LNCAP (cell line): ENCODE measurements at regions not wholly inside any gene's neighbourhood (a gene's known extent, or its start where the extent isn't known, plus 50 kb on each side); places are given as distances from the start of the nearest gene placed in this dataset.

Experiments used
- TF ChIP-seq, protein P1 (sequence below): fragments of 450-650 bp; IDR thresholded peaks from 2 replicates; pipeline ENCODE4 v1.5.1; 2017; ENCODE audit warnings: mild to moderate bottlenecking

DNA sequence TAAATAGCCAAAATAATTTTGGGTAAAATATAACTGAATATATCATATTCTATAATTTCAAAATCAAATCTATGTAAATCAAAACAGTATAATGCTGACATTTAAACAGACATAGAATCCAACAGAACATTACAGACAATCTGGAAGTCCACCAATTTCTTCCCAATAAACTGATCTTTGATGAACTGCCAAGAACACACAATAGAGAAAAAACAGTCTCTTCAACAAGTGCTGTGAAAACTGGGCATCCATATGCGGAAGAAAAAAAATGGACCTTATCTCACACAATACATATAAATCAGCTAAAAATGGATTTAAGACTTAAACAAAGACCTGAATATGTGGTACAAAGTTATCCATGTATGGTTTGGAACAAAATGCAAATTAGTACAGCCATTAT is 1022.7 kb downstream of the TMEM121 start:
- TF ChIP-seq, protein P1, sequence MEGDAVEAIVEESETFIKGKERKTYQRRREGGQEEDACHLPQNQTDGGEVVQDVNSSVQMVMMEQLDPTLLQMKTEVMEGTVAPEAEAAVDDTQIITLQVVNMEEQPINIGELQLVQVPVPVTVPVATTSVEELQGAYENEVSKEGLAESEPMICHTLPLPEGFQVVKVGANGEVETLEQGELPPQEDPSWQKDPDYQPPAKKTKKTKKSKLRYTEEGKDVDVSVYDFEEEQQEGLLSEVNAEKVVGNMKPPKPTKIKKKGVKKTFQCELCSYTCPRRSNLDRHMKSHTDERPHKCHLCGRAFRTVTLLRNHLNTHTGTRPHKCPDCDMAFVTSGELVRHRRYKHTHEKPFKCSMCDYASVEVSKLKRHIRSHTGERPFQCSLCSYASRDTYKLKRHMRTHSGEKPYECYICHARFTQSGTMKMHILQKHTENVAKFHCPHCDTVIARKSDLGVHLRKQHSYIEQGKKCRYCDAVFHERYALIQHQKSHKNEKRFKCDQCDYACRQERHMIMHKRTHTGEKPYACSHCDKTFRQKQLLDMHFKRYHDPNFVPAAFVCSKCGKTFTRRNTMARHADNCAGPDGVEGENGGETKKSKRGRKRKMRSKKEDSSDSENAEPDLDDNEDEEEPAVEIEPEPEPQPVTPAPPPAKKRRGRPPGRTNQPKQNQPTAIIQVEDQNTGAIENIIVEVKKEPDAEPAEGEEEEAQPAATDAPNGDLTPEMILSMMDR = no peak

DNA sequence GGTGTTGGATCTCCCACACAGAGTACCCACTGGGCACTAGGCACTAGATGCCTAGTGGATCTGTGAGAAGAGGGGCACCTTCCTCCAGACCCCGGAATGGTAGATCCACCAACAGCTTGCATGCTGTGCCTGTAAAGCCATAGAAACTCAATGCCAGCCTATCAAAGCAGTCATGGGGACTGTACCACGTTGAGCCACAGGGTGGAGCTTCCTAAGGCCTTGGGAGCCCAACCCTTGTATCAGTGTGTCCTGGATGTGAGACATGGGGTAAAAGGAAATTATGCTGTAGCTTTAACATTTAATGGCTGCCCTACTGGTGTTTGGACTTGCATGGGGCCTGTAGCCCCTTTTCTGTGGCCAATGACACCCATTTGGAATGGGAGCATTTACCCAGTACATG is 1024.9 kb downstream of the TMEM121 start:
- TF ChIP-seq, protein P1 = no peak; the same call in 1 of the 2 replicates

DNA sequence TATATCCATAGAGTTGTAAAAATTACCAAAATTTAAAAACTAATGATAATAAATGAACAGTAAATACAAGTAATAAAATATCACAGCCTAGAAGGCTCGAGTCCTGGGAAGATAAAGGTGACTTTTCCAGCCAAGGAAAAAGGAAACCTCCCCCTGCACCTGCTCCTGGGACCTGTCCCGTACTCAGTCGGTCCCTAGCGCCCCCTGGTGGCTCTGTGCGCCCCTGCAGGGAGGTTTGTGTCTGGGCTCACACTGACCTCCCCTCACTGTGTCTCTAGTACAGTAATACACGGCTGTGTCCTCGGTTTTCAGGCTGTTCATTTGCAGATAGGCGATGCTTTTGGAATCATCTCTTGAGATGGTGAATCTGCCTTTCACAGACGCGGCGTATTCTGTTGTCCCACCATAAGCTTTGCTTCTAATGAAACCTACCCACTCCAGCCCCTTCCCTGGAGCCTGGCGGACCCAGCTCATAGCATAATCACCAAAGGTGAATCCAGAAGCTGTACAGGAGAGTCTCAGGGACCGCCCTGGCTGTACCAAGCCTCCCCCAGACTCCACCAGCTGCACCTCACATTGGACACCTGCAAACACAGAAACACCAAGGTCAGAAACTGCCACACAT is 1030.4 kb downstream of the TMEM121 start:
- TF ChIP-seq, protein P1 = peak; percentile 92

DNA sequence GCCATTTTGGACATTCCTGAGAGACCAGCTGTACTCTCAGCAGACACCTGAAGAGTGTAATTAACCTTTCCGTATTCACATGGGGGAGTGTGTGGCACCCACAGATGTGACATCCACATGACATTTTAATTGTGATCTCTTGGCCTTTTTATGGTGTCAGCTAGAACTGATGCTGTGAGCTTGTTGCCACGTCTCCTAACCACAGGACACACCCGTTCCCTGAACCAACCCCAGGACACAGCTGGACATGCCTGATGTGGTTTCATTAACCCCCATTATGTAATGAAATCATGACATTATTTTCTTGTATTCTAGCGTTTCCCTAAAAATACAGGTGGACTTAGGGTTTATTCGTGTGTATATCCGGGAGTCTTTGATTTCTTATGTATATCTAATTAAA is 1036.1 kb downstream of the TMEM121 start:
- TF ChIP-seq, protein P1 = no peak

DNA sequence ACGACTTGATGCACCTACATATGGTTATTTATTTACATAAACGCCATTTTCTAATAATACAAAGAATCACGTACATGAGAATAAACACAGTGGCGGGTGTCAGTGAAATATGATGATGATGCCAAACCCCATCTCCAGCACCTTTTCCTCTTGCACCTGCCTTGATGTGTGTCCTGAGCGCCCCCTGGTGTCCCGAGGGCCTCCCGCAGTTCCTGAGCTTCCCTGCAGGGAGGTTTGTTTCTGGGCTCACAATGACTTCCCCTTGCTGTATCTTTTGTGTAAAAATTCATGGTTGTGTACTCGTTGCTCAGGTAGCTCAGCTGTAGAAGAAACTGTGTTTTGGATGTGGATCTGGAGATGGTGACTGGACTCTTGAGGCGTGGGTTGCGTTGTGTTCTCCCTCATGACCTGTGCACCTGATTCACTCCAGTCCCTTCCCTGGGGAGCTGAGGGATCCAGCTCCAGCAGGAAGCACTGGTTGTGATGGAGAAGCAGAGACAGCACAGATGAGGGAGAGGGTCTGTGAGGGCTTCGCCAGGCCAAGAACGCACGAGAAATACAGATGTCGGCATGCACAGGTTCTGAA is 1037.8 kb downstream of the TMEM121 start:
- TF ChIP-seq, protein P1 = peak; percentile 86

DNA sequence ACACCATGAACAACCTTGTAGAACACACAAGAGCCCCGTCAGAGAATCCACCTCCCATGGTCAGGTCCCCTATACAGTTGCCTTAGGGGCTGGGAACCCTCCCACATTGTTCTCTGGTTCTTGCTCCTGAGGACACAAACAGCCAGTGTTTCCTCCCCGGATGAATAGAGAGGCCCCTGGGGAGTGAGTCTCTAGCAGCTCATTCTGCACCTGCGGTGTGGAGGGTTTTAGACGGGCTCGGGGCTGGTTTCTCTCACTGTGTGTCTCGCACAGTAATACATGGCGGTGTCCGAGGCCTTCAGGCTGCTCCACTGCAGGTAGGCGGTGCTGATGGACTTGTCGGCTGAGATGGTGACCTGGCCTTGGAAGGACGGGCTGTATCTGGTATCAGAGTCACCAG is 1052.1 kb downstream of the TMEM121 start:
- TF ChIP-seq, protein P1 = no peak

DNA sequence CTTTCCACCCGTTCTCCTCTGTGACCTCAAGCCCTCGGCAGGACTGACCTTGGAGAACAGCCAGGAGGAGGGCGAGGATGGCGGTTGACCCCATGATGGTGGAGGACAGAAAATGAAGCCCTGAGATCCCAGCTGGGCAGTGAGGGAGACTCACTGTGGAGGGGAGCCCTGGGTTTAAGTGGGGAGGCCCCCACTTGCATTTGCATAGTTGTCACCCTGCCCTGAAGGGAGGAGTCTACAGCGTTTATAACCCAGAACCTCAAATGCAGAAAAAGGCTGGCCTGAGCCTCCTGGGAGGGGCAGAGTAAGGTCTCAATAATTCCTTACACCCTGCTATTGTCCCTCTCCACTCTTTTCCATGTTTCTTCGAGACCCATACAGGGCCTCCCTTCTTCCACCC is 1052.7 kb downstream of the TMEM121 start:
- TF ChIP-seq, protein P1 = no peak

DNA sequence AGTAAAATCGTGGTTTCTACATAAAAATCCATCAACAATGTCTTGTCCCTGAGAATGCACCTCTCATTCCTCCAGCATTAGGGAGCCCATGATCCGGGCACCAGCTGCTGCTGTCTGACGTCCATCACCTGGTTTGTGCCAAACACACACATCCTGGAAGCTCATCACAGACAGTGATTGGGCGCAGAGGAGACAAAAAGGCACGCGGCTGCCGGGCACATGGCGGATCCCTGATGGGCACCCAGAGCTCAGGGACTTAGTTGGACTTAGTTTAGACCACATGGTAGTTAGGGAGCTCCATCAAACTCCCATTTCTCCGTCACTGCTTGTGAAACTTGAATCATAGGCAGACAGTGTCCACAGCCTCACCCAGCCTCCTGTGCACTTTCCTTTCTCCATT is 1059.3 kb downstream of the TMEM121 start:
- TF ChIP-seq, protein P1 = no peak
